Left kidney (tissue), 1 donor: ENCODE measurements at regions not wholly inside any gene's neighbourhood (a gene's known extent, or its start where the extent isn't known, plus 50 kb on each side); places are given as distances from the start of the nearest gene placed in this dataset.
"Not testable (repeated sequence)": the region's sequence is repeated elsewhere in the genome, so short reads cannot be mapped to it uniquely, and the experiment has no call there.

Experiments used
- DNase-seq: peaks from one replicate; pipeline ENCODE4 v3.0.0-alpha.2; 2013

- no peak for DNase-seq
These were observed 139.6 kb downstream of the MYLK4 start for GRCh38 chr6:2611092-2611491.

- DNase-seq, result no peak
These were observed 142.2 kb downstream of the MYLK4 start for GRCh38 chr6:2608503-2608902.

GRCh38 chr6:2600363-2600762 is 150.4 kb downstream of the MYLK4 start:
- no peak for DNase-seq

GRCh38 chr6:2599817-2600216 is 150.9 kb downstream of the MYLK4 start:
- DNase-seq, result no peak

GRCh38 chr6:2598867-2599266 is 151.9 kb downstream of the MYLK4 start:
- no peak for DNase-seq

- no peak for DNase-seq
These were observed 152.7 kb downstream of the MYLK4 start for GRCh38 chr6:2597991-2598390.

GRCh38 chr6:2597457-2597856 is 153.3 kb downstream of the MYLK4 start:
- DNase-seq, result not testable (repeated sequence)

- no peak for DNase-seq
These were observed 154.5 kb downstream of the MYLK4 start for GRCh38 chr6:2596222-2596621.

- DNase-seq, result no peak
These were observed 155.9 kb downstream of the MYLK4 start for GRCh38 chr6:2594868-2595267.

- DNase-seq, result no peak
These were observed 157.6 kb downstream of the MYLK4 start for GRCh38 chr6:2593167-2593566.

- DNase-seq, result no peak
These were observed 161.5 kb downstream of the MYLK4 start for GRCh38 chr6:2589171-2589661.

- DNase-seq, result no peak
These were observed 167.3 kb downstream of the MYLK4 start for GRCh38 chr6:2583459-2583858.

GRCh38 chr6:2582268-2582667 is 168.5 kb downstream of the MYLK4 start:
- DNase-seq, result no peak

GRCh38 chr6:2581611-2582010 is 169.1 kb downstream of the MYLK4 start:
- DNase-seq, result no peak

- DNase-seq, result no peak
These were observed 169.7 kb downstream of the MYLK4 start for GRCh38 chr6:2581011-2581410.

GRCh38 chr6:2579804-2580570 is 170.7 kb downstream of the MYLK4 start:
- DNase-seq, result no peak

GRCh38 chr6:2579241-2579761 is 171.4 kb downstream of the MYLK4 start:
- no peak for DNase-seq

GRCh38 chr6:2578767-2579166 is 172.0 kb downstream of the MYLK4 start:
- DNase-seq, result no peak

- no peak for DNase-seq
These were observed 174.2 kb downstream of the MYLK4 start for GRCh38 chr6:2576499-2576898.

GRCh38 chr6:2575236-2575635 is 175.5 kb downstream of the MYLK4 start:
- DNase-seq, result no peak

- DNase-seq, result not testable (repeated sequence)
These were observed 181.3 kb downstream of the MYLK4 start for GRCh38 chr6:2569420-2569819.

- DNase-seq, result no peak
These were observed 184.7 kb downstream of the MYLK4 start for GRCh38 chr6:2566048-2566447.

- no peak for DNase-seq
These were observed 185.2 kb downstream of the MYLK4 start for GRCh38 chr6:2565499-2565898.

GRCh38 chr6:2563635-2564034 is 187.1 kb downstream of the MYLK4 start:
- DNase-seq, result no peak
